ENCODE measurements at regions not wholly inside any gene's neighbourhood (a gene's known extent, or its start where the extent isn't known, plus 50 kb on each side); places are given as distances from the start of the nearest gene placed in this dataset.

DNA sequence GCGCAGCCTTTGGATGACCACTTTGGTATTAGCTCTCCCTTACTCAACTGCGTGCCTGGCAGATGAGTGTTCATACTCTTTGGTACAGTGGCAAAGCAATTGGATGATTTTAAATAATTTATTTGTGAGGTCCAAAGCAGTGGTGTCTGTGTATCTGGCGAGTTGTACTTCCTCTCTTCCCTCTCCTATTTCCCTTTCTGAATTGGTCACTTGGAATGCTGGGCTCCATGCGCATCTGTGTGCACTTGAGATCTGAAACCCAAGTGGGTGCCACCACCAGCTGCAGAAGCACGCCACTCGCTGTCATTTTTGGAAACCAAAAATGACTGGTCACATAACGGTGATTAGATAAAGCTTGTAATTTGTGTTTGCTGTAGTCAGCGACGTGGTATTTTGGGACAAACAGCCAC lies 386.0 kb upstream of the KLF4 start:
- H4K5ac ChIP-seq (ENCODE audit: low read depth, low read length): no peak overlapping the region
- ATAC-seq (ENCODE audit: low read depth) (no peak), DNase-seq (no peak)
- no peak overlapping the region for H3K18ac ChIP-seq (ENCODE audit: low read depth, low read length)
- no peak overlapping the region for H3K4me3 ChIP-seq (ENCODE audit: insufficient read depth, low read depth, low read length)
- no peak overlapping the region for H2BK20ac ChIP-seq (ENCODE audit: low read depth, low read length)
- dilution Hi-C loops (cut with HindIII; ENCODE audit: low sequenced_read_pairs, unreplicated experiment): no loop called here
- peaks cover 2% of the 10 kb centered on the region; the same call in 1 of the 2 replicates for H3K4me1 ChIP-seq (ENCODE audit: control insufficient read depth, insufficient read depth, low read length)
- H3K4me2 ChIP-seq (ENCODE audit: low read depth, low read length): no peak overlapping the region
- POLR2A ChIA-PET (ENCODE audit: unreplicated experiment): no interaction called here
- in situ Hi-C loops (cut with MboI; ENCODE audit: low sequenced_read_pairs): loop anchor here (25.0 kb wide), 1 partner anchor 388 kb away; the partner anchor contains the start of gene KLF4
- H2AK5ac ChIP-seq (ENCODE audit: low read depth, low read length): no peak overlapping the region
- no peaks in the 10 kb centered on the region; the same call in 1 of the 2 replicates for H3K27me3 ChIP-seq (ENCODE audit: control insufficient read depth, insufficient read depth, low read length)
- no peak overlapping the region for H3K9ac ChIP-seq (ENCODE audit: low read depth, low read length)
- TF ChIP-seq MAZ (IDR thresholded peaks at IDR 0.05; ENCODE audit: borderline replicate concordance, low read depth, low read length): no peak
- TF ChIP-seq CHD1 (IDR thresholded peaks at IDR 0.05; ENCODE audit: low read depth, low read length): no peak
- no peak for TF ChIP-seq BHLHE40 (IDR thresholded peaks at IDR 0.05; ENCODE audit: low read depth, low read length)
- no peak for TF ChIP-seq MXI1 (IDR thresholded peaks at IDR 0.05; ENCODE audit: borderline replicate concordance, low read depth, low read length)
- TF ChIP-seq RCOR1 (IDR thresholded peaks at IDR 0.05; ENCODE audit: insufficient replicate concordance, low read length): no peak
- TF ChIP-seq RAD21 (IDR thresholded peaks at IDR 0.05; ENCODE audit: low read length): no peak
- TF ChIP-seq SMC3 (IDR thresholded peaks at IDR 0.05; ENCODE audit: low read depth, low read length): no peak
- TF ChIP-seq ELK1 (IDR thresholded peaks at IDR 0.05; ENCODE audit: borderline replicate concordance, low read depth, low read length): no peak
- no peak for TF ChIP-seq RFX5 (IDR thresholded peaks at IDR 0.05; ENCODE audit: low read depth, low read length)
- no peak for TF ChIP-seq POLR2A (IDR thresholded peaks at IDR 0.05; ENCODE audit: low read depth, low read length)
- no peak for TF ChIP-seq NFE2L2 (IDR thresholded peaks at IDR 0.05; ENCODE audit: low read depth, low read length)
- no peak for TF ChIP-seq CEBPB (IDR thresholded peaks at IDR 0.05; ENCODE audit: low read depth, low read length)
- no peak for TF ChIP-seq MAFK (IDR thresholded peaks at IDR 0.05; ENCODE audit: low read depth, low read length)
- TF ChIP-seq FOS (IDR thresholded peaks at IDR 0.05; ENCODE audit: low read depth, low read length): no peak
- TF ChIP-seq, protein P1, sequence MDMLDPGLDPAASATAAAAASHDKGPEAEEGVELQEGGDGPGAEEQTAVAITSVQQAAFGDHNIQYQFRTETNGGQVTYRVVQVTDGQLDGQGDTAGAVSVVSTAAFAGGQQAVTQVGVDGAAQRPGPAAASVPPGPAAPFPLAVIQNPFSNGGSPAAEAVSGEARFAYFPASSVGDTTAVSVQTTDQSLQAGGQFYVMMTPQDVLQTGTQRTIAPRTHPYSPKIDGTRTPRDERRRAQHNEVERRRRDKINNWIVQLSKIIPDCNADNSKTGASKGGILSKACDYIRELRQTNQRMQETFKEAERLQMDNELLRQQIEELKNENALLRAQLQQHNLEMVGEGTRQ (IDR thresholded peaks at IDR 0.05; ENCODE audit: low read depth, low read length): no peak
- TF ChIP-seq, protein P2, sequence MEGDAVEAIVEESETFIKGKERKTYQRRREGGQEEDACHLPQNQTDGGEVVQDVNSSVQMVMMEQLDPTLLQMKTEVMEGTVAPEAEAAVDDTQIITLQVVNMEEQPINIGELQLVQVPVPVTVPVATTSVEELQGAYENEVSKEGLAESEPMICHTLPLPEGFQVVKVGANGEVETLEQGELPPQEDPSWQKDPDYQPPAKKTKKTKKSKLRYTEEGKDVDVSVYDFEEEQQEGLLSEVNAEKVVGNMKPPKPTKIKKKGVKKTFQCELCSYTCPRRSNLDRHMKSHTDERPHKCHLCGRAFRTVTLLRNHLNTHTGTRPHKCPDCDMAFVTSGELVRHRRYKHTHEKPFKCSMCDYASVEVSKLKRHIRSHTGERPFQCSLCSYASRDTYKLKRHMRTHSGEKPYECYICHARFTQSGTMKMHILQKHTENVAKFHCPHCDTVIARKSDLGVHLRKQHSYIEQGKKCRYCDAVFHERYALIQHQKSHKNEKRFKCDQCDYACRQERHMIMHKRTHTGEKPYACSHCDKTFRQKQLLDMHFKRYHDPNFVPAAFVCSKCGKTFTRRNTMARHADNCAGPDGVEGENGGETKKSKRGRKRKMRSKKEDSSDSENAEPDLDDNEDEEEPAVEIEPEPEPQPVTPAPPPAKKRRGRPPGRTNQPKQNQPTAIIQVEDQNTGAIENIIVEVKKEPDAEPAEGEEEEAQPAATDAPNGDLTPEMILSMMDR (conservative IDR thresholded peaks at IDR 0.05; ENCODE audit: low read depth, low read length): no peak
- no peak overlapping the region for H4K91ac ChIP-seq (ENCODE audit: insufficient read depth, low read depth, low read length)
- no peak overlapping the region for H4K8ac ChIP-seq (ENCODE audit: low read depth in 2 of 2, low read length in 2 of 2)
- no peak overlapping the region for H3K27ac ChIP-seq (ENCODE audit: insufficient read depth, low read length)
- H2AK9ac ChIP-seq (replicated peaks; ENCODE audit: low read depth, low read length, poor library complexity): no peak overlapping the region
- H3K14ac ChIP-seq (replicated peaks; ENCODE audit: low read depth, low read length): no peak overlapping the region
- BruUV-seq (replicated peaks): no TSS peak
- no CpG with 5 or more reads among the region's 9 CpGs for WGBS, 2 experiments (ENCODE audit: extremely low coverage in 2 of 2, insufficient read length in 1 of 2)
- no peak overlapping the region for H2BK5ac ChIP-seq (ENCODE audit: low read depth, low read length, poor library complexity, severe bottlenecking)
- H2AFZ ChIP-seq (replicated peaks; ENCODE audit: low read length, poor library complexity): no peak overlapping the region
- H3K79me1 ChIP-seq (ENCODE audit: low read depth in 1 of 2, low read length in 2 of 2): no peaks in the 10 kb centered on the region
- no peak overlapping the region for H3K56ac ChIP-seq (ENCODE audit: extremely low read depth, insufficient read depth, low read length)
- CTCF ChIA-PET: no interaction called here
- H3K4ac ChIP-seq (ENCODE audit: low read depth, low read length): no peak overlapping the region
- H3K9me1 ChIP-seq (ENCODE audit: insufficient read depth, low read length): no peaks in the 10 kb centered on the region
- H2BK120ac ChIP-seq (ENCODE audit: low read depth, low read length): no peak overlapping the region
- no peak overlapping the region for H3K23ac ChIP-seq (ENCODE audit: low read depth, low read length)
- H3K36me3 ChIP-seq (ENCODE audit: control insufficient read depth, insufficient read depth, low read length): no peaks in the 10 kb centered on the region
- no peaks in the 10 kb centered on the region for H4K20me1 ChIP-seq (ENCODE audit: insufficient read depth, low read length)
- H2BK15ac ChIP-seq (ENCODE audit: low read depth, low read length): no peak overlapping the region
- intact Hi-C loops (cut with micrococcal nuclease): loop anchor here (10.0 kb wide), 1 partner anchor 889 kb away; no protein-coding TSS in a partner anchor
- no peaks in the 10 kb centered on the region for H3K9me3 ChIP-seq (ENCODE audit: control insufficient read depth, insufficient read depth, low read length)
